Activated T-cell treated with anti-CD3 and anti-CD28 coated beads for 24 hours (primary cell): ENCODE measurements at regions not wholly inside any gene's neighbourhood (a gene's known extent, or its start where the extent isn't known, plus 50 kb on each side); places are given as distances from the start of the nearest gene placed in this dataset.

Experiments used
- DNase-seq: peaks from one replicate; pipeline ENCODE4 v3.0.0-alpha.2; 2020; ENCODE audit warnings: low read depth

DNA sequence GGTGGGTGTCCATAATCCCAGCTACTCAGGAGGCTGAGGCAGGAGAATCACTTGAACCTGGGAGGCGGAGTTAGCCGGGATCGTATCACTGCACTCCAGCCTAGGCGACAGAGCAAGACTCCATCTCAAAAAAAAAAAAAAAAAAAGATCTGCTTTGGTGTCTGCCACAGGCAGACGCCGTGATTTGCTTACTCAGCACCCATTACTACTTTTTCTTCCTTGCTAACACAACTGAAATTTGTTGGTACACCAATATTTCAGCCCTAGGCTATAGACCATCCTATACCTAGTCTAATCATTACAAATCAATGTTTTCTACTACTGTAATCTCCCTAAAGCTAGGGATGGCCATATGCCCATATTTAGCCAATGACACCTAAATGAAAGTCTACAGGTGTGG lies 53.5 kb upstream of the PARD3 start:
- DNase-seq: no peak

- no peak for DNase-seq
Measured at GRCh38 chr10:34866848-34867247, 51.8 kb upstream of the PARD3 start.
